ENCODE measurements at regions not wholly inside any gene's neighbourhood (a gene's known extent, or its start where the extent isn't known, plus 50 kb on each side); places are given as distances from the start of the nearest gene placed in this dataset.

DNA sequence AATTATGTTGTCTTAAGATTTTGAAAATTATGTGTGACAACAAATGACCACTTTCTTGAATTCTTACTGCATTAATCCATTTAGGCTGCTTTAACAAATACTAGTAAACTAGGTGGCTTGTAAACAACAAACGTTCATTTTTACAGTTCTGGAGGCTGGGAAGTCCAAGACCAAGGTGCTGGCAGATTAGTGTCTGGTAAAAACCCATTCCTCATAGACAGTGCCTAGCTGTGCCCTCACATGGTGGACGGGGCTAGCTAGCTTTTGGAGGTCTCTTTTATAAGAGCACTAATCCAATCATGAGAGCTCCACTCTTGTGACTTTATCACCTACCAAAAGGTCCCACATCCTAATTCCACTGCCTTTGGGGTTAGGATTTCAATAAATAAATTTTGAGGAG is 425.8 kb downstream of the SPRY1 start:
- ChIA-PET CTCF (interaction anchor here (0.6 kb wide), 1 partner anchor 431 kb away, joined by 3 read pairs; no protein-coding TSS in a partner anchor), POLR2A (no interaction called here)
- DNase-seq (ENCODE audit: extremely low spot score), result no peak
- no peak for TF ChIP-seq TARDBP (IDR thresholded peaks at IDR 0.05)
- no peak for TF ChIP-seq HDGF (IDR thresholded peaks at IDR 0.05; ENCODE audit: borderline replicate concordance)
- TF ChIP-seq FOXK2 (IDR thresholded peaks at IDR 0.05), result no peak
- TF ChIP-seq LEF1 (IDR thresholded peaks at IDR 0.05; ENCODE audit: borderline replicate concordance), result no peak
- TF ChIP-seq FOXA1 (IDR thresholded peaks at IDR 0.05), result no peak
- TF ChIP-seq FOXM1 (IDR thresholded peaks at IDR 0.05; ENCODE audit: borderline replicate concordance), result no peak
- TF ChIP-seq ZNF384 (IDR thresholded peaks at IDR 0.05), result no peak
- TF ChIP-seq CTBP1 (IDR thresholded peaks at IDR 0.05; ENCODE audit: borderline replicate concordance), result no peak
- no peak for TF ChIP-seq ELF4 (IDR thresholded peaks at IDR 0.05)
- no peak for TF ChIP-seq NFRKB (IDR thresholded peaks at IDR 0.05)
- no peak for TF ChIP-seq L3MBTL2 (conservative IDR thresholded peaks at IDR 0.05)
- TF ChIP-seq ARNT (IDR thresholded peaks at IDR 0.05), result no peak

DNA sequence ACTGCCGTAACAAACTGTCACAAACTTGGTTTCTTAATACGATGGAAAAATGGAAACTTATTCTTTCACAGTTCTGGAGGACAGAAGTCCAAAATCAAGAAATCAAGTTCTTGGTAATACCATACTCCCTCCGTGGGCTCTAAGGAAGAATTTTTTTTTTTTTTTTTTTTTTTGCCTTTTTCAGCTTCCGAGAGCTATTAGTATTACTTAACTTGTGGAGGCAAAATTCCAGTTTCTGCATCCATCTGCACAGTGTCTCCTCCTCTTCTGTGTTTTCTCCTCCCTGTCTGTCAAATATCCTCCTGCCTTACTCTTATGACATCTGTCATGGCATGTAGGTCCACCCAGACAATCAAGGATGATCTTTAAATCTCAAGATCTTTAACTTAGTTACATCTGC is 426.6 kb downstream of the SPRY1 start:
- ChIA-PET POLR2A (no interaction called here), CTCF (no interaction called here)
- no peak for DNase-seq (ENCODE audit: extremely low spot score)
- no peak for TF ChIP-seq ARNT (IDR thresholded peaks at IDR 0.05)
- no peak for TF ChIP-seq NFRKB (IDR thresholded peaks at IDR 0.05)
- TF ChIP-seq BHLHE40 (IDR thresholded peaks at IDR 0.05; ENCODE audit: borderline replicate concordance), result no peak
- no peak for TF ChIP-seq L3MBTL2 (conservative IDR thresholded peaks at IDR 0.05)
- TF ChIP-seq FOXM1 (IDR thresholded peaks at IDR 0.05; ENCODE audit: borderline replicate concordance), result no peak
- TF ChIP-seq ELF4 (IDR thresholded peaks at IDR 0.05), result no peak
- TF ChIP-seq, protein P1, sequence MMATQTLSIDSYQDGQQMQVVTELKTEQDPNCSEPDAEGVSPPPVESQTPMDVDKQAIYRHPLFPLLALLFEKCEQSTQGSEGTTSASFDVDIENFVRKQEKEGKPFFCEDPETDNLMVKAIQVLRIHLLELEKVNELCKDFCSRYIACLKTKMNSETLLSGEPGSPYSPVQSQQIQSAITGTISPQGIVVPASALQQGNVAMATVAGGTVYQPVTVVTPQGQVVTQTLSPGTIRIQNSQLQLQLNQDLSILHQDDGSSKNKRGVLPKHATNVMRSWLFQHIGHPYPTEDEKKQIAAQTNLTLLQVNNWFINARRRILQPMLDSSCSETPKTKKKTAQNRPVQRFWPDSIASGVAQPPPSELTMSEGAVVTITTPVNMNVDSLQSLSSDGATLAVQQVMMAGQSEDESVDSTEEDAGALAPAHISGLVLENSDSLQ (IDR thresholded peaks at IDR 0.05), result no peak
- TF ChIP-seq TARDBP (IDR thresholded peaks at IDR 0.05), result no peak
- TF ChIP-seq FOXA1 (IDR thresholded peaks at IDR 0.05), result no peak
- no peak for TF ChIP-seq HDGF (IDR thresholded peaks at IDR 0.05; ENCODE audit: borderline replicate concordance)

DNA sequence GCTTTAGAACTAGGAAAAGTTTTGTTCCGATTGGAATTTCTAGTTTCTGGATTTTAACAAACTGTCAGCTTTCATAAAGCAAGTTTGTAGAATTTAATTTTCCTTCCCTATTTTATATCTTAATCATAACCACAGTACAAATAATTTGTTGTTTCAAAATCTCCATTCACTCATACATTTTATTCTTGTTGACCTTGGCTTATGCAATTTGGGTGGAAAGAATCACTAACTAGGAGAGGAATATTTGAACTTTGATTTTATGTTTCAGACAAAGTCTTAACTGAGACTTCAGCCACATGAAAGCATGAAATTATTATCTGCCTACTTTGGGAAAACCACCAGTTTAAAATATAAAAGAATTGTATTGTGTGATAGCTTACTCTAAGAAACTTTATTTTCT is 427.9 kb downstream of the SPRY1 start:
- TF ChIP-seq BHLHE40 (IDR thresholded peaks at IDR 0.05; ENCODE audit: borderline replicate concordance) (no peak), FOXA1 (IDR thresholded peaks at IDR 0.05) (no peak), ARNT (IDR thresholded peaks at IDR 0.05) (no peak), TARDBP (IDR thresholded peaks at IDR 0.05) (no peak)
- ChIA-PET CTCF (no interaction called here), POLR2A (no interaction called here)
- DNase-seq (ENCODE audit: extremely low spot score), result no peak

DNA sequence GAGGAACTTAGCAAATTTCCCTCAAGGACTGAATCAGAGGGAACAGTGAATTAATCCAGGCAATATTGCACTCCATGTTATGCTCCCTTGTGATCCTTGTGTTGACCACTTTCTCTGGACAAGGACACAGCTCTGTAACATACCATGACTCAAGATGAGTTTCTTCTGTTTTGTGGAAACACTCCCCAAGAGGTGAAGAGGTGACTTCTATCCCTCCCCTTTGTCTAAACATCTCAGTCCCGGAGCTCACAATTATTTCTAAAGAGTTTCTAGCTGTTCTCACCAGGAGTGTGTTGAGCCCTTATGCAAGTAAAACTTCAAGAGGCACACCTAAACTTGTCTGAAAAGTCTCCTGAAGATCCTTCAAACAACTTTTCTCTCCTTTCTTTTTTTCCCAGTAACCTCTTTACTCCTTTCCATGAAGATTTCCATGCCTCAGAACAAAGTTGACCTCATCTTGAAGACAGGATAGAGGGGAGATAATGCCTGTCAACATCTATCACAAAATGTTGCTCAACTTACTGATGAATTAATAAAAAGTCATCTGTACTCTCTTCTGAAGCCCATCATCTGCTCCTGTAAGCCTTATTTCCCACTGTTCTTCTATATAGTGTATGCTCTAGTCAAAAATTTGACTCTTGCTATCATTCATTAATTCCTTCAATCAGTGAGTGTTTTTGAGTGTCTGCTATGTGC is 429.1 kb downstream of the SPRY1 start:
- no peak for TF ChIP-seq HDGF (IDR thresholded peaks at IDR 0.05; ENCODE audit: borderline replicate concordance)
- TF ChIP-seq L3MBTL2 (conservative IDR thresholded peaks at IDR 0.05), result no peak
- TF ChIP-seq FOXA1 (IDR thresholded peaks at IDR 0.05), result no peak
- POLR2A ChIA-PET, result no interaction called here
- CTCF ChIA-PET, result no interaction called here
- DNase-seq (ENCODE audit: extremely low spot score), result no peak

DNA sequence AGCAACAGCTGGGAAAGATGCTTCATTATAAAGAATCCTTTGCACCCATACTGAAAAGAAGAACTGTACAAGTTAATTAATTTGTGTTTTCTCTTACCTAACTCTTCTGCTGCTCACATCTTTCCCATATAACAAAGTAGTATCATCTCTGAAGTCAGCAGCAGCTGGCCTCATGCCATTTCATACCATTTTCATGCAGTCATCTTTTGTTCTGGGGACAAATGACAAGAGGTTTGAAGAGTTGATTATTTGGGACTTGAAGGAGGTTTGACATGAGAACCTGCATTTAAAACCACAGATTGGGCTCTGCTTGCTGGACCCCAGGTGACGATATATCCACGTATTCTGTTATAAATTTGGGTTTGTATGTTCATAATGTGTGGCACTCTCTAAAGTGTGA is 430.3 kb downstream of the SPRY1 start:
- ChIA-PET POLR2A (no interaction called here), CTCF (no interaction called here)
- TF ChIP-seq TARDBP (IDR thresholded peaks at IDR 0.05) (no peak), NFRKB (IDR thresholded peaks at IDR 0.05) (no peak), FOXK2 (IDR thresholded peaks at IDR 0.05) (no peak), ELF4 (IDR thresholded peaks at IDR 0.05) (no peak), SUZ12 (IDR thresholded peaks at IDR 0.05) (no peak), HDGF (IDR thresholded peaks at IDR 0.05; ENCODE audit: borderline replicate concordance) (no peak), FOXA1 (IDR thresholded peaks at IDR 0.05) (no peak), ARNT (IDR thresholded peaks at IDR 0.05) (no peak), BHLHE40 (IDR thresholded peaks at IDR 0.05; ENCODE audit: borderline replicate concordance) (no peak), CTBP1 (IDR thresholded peaks at IDR 0.05; ENCODE audit: borderline replicate concordance) (no peak), ZNF384 (IDR thresholded peaks at IDR 0.05) (no peak), SP1 (IDR thresholded peaks at IDR 0.05) (no peak), FOXM1 (IDR thresholded peaks at IDR 0.05; ENCODE audit: borderline replicate concordance) (no peak), L3MBTL2 (conservative IDR thresholded peaks at IDR 0.05) (no peak)
- TF ChIP-seq, protein P1 (IDR thresholded peaks at IDR 0.05), result no peak
- DNase-seq (ENCODE audit: extremely low spot score), result no peak

DNA sequence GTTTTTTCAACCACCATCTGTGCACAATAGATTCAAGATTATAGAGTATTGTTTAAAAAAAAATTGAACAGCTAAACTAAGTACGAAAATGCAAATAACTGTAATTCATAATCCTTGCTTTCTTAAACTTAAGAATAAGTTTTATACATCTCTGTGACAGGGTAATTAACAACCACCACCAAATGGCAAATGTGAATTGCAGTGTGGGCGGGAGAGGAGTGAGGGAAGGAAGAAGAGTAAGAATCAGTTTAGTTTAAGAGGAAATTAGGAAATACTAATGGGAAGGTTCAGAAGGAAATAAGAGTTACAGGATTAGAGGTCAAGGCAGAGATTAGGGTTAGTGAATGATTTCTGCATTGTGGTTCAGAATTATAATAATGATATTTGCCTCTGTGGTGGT is 430.9 kb downstream of the SPRY1 start:
- TF ChIP-seq BHLHE40 (IDR thresholded peaks at IDR 0.05; ENCODE audit: borderline replicate concordance), result no peak
- no peak for TF ChIP-seq ARNT (IDR thresholded peaks at IDR 0.05)
- TF ChIP-seq FOXM1 (IDR thresholded peaks at IDR 0.05; ENCODE audit: borderline replicate concordance), result no peak
- no peak for TF ChIP-seq HDGF (IDR thresholded peaks at IDR 0.05; ENCODE audit: borderline replicate concordance)
- no peak for TF ChIP-seq FOXK2 (IDR thresholded peaks at IDR 0.05)
- TF ChIP-seq SUZ12 (IDR thresholded peaks at IDR 0.05), result no peak
- no peak for TF ChIP-seq LEF1 (IDR thresholded peaks at IDR 0.05; ENCODE audit: borderline replicate concordance)
- no peak for TF ChIP-seq SP1 (IDR thresholded peaks at IDR 0.05)
- CTCF ChIA-PET, result no interaction called here
- POLR2A ChIA-PET, result no interaction called here
- DNase-seq (ENCODE audit: extremely low spot score), result no peak

DNA sequence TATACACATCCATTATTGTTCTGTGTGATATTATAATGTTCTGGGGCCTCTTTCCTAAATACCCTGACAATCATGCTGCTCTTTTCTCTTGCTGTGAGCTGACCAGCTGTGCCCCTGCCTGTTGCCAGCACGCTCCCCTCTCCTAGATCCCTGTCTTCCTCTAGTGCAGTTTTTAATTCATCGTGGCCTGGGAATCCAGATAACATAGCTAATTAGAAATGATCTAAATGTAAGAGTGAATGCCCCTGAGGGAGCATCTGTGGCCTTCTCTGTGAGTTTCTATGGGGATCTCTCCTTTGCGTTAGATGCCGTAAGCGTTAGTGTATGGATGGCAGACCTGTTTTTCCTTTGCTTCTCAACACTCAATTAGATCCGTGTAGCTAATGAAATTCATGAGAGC is 434.3 kb downstream of the SPRY1 start:
- POLR2A ChIA-PET, result no interaction called here
- no peak for DNase-seq (ENCODE audit: extremely low spot score)

More for the DNA sequence above, 434.3 kb downstream of the SPRY1 start:
- TF ChIP-seq FOXM1 (IDR thresholded peaks at IDR 0.05; ENCODE audit: borderline replicate concordance) (no peak), BHLHE40 (IDR thresholded peaks at IDR 0.05; ENCODE audit: borderline replicate concordance) (no peak), FOXK2 (IDR thresholded peaks at IDR 0.05) (no peak), LEF1 (IDR thresholded peaks at IDR 0.05; ENCODE audit: borderline replicate concordance) (no peak), FOXA1 (IDR thresholded peaks at IDR 0.05) (no peak), L3MBTL2 (conservative IDR thresholded peaks at IDR 0.05) (no peak), SP1 (IDR thresholded peaks at IDR 0.05) (no peak), ZNF384 (IDR thresholded peaks at IDR 0.05) (no peak), TARDBP (IDR thresholded peaks at IDR 0.05) (no peak), ARNT (IDR thresholded peaks at IDR 0.05) (no peak), CTBP1 (IDR thresholded peaks at IDR 0.05; ENCODE audit: borderline replicate concordance) (no peak), SUZ12 (IDR thresholded peaks at IDR 0.05) (no peak), NFRKB (IDR thresholded peaks at IDR 0.05) (no peak), HDGF (IDR thresholded peaks at IDR 0.05; ENCODE audit: borderline replicate concordance) (no peak)
- TF ChIP-seq, protein P1 (IDR thresholded peaks at IDR 0.05), result no peak
- CTCF ChIA-PET, result no interaction called here
